DND-41 (cell line): ENCODE measurements at regions not wholly inside any gene's neighbourhood (a gene's known extent, or its start where the extent isn't known, plus 50 kb on each side); places are given as distances from the start of the nearest gene placed in this dataset.

Experiments used
- CTCF ChIP-seq: IDR thresholded peaks from 2 replicates; pipeline ENCODE4 v1.5.1; 2012; ENCODE audit warnings: borderline replicate concordance, low read length, moderate library complexity, mild to moderate bottlenecking; ENCODE audit not compliant: poor library complexity, severe bottlenecking; ENCODE audit errors: extremely low read depth
- EZH2 ChIP-seq: IDR thresholded peaks from 3 replicates; pipeline ENCODE4 v1.6.1; 2012; ENCODE audit warnings: borderline replicate concordance, low read depth, mild to moderate bottlenecking, moderate library complexity, low read length, inconsistent platforms; ENCODE audit not compliant: severe bottlenecking

DNA sequence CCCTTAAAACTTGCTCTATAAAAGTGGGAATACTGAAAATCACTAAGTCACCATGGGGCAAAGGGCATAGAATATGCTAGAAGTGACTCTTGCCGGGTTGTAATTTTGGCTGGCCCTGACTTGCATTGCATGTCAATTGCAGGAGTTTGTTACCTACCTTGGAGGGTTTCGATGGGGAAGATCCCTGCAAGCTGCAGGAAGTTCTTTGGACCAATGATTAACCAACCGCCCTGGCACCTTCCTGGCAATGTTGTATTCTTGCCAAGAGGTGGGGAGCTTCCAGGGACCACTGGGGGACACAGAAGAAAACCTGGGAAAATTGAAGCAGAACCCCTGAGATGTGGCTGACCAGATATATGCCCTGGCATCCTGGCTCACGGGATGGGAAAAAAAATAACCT is 235.8 kb downstream of the B3GLCT start:
- TF ChIP-seq EZH2 (no peak), CTCF (no peak)
